ENCODE measurements at regions not wholly inside any gene's neighbourhood (a gene's known extent, or its start where the extent isn't known, plus 50 kb on each side); places are given as distances from the start of the nearest gene placed in this dataset.

DNA sequence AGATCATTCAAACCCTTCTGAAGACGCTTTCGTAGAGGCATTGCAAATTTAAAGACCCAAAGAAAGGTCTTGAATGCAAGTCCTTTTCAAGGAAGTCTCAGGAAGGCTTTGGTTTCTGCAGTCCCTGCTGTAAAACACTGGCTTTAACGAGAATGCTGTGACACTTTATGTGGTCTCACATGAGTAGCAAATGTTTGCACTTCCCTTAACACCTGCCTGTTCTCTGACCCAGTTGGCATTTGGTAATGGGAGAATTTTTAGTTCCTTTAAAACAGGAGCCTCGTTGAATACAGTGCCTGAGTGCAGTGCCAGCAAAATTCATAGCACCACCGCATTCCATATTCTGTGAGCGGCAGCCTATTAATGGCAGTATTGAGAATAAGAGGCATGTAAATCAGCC, 330.5 kb upstream of the PRKX start:
- POLR2A ChIA-PET: no interaction called here
- Histone ChIP-seq H3K9me1 (replicated peaks; ENCODE audit: control insufficient read depth, extremely low read depth, insufficient read depth, low read length) (no peaks in the 10 kb centered on the region), H3K27me3 (ENCODE audit: control insufficient read depth in 2 of 2, insufficient read depth in 2 of 2, low read length in 2 of 2) (no peaks in the 10 kb centered on the region), H3K4me3 (replicated peaks in 1 of 3; ENCODE audit: insufficient read depth in 1 of 3, low read depth in 1 of 3, low read length in 3 of 3) (no peak overlapping the region), H3K4me2 (ENCODE audit: insufficient read depth, low read length) (no peak overlapping the region), H3K4me1 (ENCODE audit: control insufficient read depth, extremely low read depth, insufficient read depth, low read length) (no peaks in the 10 kb centered on the region), H4K20me1 (replicated peaks; ENCODE audit: control insufficient read depth, extremely low read depth, insufficient read depth, low read length) (no peaks in the 10 kb centered on the region), H3K9ac (replicated peaks; ENCODE audit: extremely low read depth, insufficient read depth, low read length) (no peak overlapping the region), H2AFZ (ENCODE audit: low read depth, low read length) (no peak overlapping the region), H3K27ac (ENCODE audit: insufficient read depth, low read depth, low read length) (no peak overlapping the region), H3K79me2 (ENCODE audit: control insufficient read depth, insufficient read depth, low read length) (no peaks in the 10 kb centered on the region), H3K36me3 (ENCODE audit: control insufficient read depth in 2 of 2, extremely low read depth in 1 of 2, insufficient read depth in 2 of 2, low read length in 2 of 2) (no peaks in the 10 kb centered on the region), H3K9me3 (replicated peaks; ENCODE audit: control insufficient read depth, insufficient read depth, low read length) (no peaks in the 10 kb centered on the region)
- no TSS peak for BruUV-seq (replicated peaks)
- no peak for DNase-seq (ENCODE audit: low read depth, low spot score)
- TF ChIP-seq, protein P1, sequence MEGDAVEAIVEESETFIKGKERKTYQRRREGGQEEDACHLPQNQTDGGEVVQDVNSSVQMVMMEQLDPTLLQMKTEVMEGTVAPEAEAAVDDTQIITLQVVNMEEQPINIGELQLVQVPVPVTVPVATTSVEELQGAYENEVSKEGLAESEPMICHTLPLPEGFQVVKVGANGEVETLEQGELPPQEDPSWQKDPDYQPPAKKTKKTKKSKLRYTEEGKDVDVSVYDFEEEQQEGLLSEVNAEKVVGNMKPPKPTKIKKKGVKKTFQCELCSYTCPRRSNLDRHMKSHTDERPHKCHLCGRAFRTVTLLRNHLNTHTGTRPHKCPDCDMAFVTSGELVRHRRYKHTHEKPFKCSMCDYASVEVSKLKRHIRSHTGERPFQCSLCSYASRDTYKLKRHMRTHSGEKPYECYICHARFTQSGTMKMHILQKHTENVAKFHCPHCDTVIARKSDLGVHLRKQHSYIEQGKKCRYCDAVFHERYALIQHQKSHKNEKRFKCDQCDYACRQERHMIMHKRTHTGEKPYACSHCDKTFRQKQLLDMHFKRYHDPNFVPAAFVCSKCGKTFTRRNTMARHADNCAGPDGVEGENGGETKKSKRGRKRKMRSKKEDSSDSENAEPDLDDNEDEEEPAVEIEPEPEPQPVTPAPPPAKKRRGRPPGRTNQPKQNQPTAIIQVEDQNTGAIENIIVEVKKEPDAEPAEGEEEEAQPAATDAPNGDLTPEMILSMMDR (IDR thresholded peaks at IDR 0.05; ENCODE audit: extremely low read depth in 1 of 2, insufficient read depth in 1 of 2, low read depth in 1 of 2, low read length in 2 of 2): no peak
- TF ChIP-seq GATA2 (IDR thresholded peaks at IDR 0.05; ENCODE audit: insufficient read depth, insufficient read length, low read depth, low read length) (no peak), JUN (IDR thresholded peaks at IDR 0.05; ENCODE audit: borderline replicate concordance, insufficient read depth, insufficient read length, low read depth) (no peak), EZH2 (IDR thresholded peaks at IDR 0.05; ENCODE audit: borderline replicate concordance, low read depth, low read length, severe bottlenecking) (no peak), MYC (IDR thresholded peaks at IDR 0.05; ENCODE audit: low read depth, low read length) (no peak)
- TF ChIP-seq, protein P2, sequence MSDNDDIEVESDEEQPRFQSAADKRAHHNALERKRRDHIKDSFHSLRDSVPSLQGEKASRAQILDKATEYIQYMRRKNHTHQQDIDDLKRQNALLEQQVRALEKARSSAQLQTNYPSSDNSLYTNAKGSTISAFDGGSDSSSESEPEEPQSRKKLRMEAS (IDR thresholded peaks at IDR 0.05; ENCODE audit: insufficient read depth, insufficient read length): no peak
- intact Hi-C loops (cut with micrococcal nuclease) (no loop called here), dilution Hi-C loops (cut with MboI; ENCODE audit: extremely low pct_ligation_motif_present, low sequenced_read_pairs) (no loop called here)
- CTCF ChIA-PET: no interaction called here
- no peak for FAIRE-seq

DNA sequence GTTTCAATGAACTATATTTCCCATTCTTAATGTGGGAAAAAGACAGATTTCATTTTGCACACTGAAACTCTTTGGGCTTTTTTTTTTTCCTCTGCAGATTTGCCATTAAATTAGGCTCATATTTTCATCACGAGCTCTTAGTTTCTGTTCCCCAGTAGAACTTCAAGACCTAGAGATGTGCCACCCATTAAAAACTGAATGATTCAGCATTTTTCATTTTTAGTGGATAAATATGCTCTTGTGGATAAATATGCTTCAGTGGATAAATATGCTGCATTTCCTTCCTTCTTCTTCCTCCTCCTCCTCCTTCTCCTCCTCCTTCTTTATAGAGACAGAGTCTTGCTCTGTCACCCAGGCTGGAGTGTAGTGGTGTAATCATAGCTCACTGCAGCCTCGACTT, 322.4 kb upstream of the PRKX start:
- no peak for TF ChIP-seq EZH2 (IDR thresholded peaks at IDR 0.05; ENCODE audit: borderline replicate concordance, low read depth, low read length, severe bottlenecking)
- TF ChIP-seq POLR2AphosphoS5 (IDR thresholded peaks at IDR 0.05; ENCODE audit: insufficient read depth, low read depth, low read length): no peak
- TF ChIP-seq, protein P1 (IDR thresholded peaks at IDR 0.05; ENCODE audit: extremely low read depth in 1 of 2, insufficient read depth in 1 of 2, low read depth in 1 of 2, low read length in 2 of 2): no peak
- no peak for TF ChIP-seq FOS (IDR thresholded peaks at IDR 0.05; ENCODE audit: borderline replicate concordance, insufficient read depth, low read length)
- no peak for TF ChIP-seq POLR2A (IDR thresholded peaks at IDR 0.05; ENCODE audit: low read depth, low read length)
- no peak for TF ChIP-seq JUN (IDR thresholded peaks at IDR 0.05; ENCODE audit: borderline replicate concordance, insufficient read depth, insufficient read length, low read depth)
- TF ChIP-seq GATA2 (IDR thresholded peaks at IDR 0.05; ENCODE audit: insufficient read depth, insufficient read length, low read depth, low read length): no peak
- TF ChIP-seq, protein P2 (IDR thresholded peaks at IDR 0.05; ENCODE audit: insufficient read depth, insufficient read length): no peak
- FAIRE-seq: no peak

More for the DNA sequence above, 322.4 kb upstream of the PRKX start:
- intact Hi-C loops (cut with micrococcal nuclease) (no loop called here), dilution Hi-C loops (cut with MboI; ENCODE audit: extremely low pct_ligation_motif_present, low sequenced_read_pairs) (no loop called here)
- Histone ChIP-seq H3K9me3 (replicated peaks; ENCODE audit: control insufficient read depth, insufficient read depth, low read length) (no peaks in the 10 kb centered on the region), H3K27ac (ENCODE audit: insufficient read depth, low read depth, low read length) (no peak overlapping the region), H3K27me3 (ENCODE audit: control insufficient read depth in 2 of 2, insufficient read depth in 2 of 2, low read length in 2 of 2) (no peaks in the 10 kb centered on the region), H3K9me1 (replicated peaks; ENCODE audit: control insufficient read depth, extremely low read depth, insufficient read depth, low read length) (no peaks in the 10 kb centered on the region), H2AFZ (ENCODE audit: low read depth, low read length) (no peak overlapping the region), H3K36me3 (ENCODE audit: control insufficient read depth in 2 of 2, extremely low read depth in 1 of 2, insufficient read depth in 2 of 2, low read length in 2 of 2) (no peaks in the 10 kb centered on the region), H3K4me1 (ENCODE audit: control insufficient read depth, extremely low read depth, insufficient read depth, low read length) (no peaks in the 10 kb centered on the region), H3K4me2 (ENCODE audit: insufficient read depth, low read length) (no peak overlapping the region), H3K9ac (replicated peaks; ENCODE audit: extremely low read depth, insufficient read depth, low read length) (no peak overlapping the region), H3K4me3 (replicated peaks in 1 of 3; ENCODE audit: insufficient read depth in 1 of 3, low read depth in 1 of 3, low read length in 3 of 3) (no peak overlapping the region), H3K79me2 (ENCODE audit: control insufficient read depth, insufficient read depth, low read length) (no peaks in the 10 kb centered on the region), H4K20me1 (replicated peaks; ENCODE audit: control insufficient read depth, extremely low read depth, insufficient read depth, low read length) (no peaks in the 10 kb centered on the region)
- DNase-seq (ENCODE audit: low read depth, low spot score): no peak
- no TSS peak for BruUV-seq (replicated peaks)
- ChIA-PET CTCF (no interaction called here), POLR2A (no interaction called here)
